Sigmoid colon (tissue), 4 donors: ENCODE measurements at regions not wholly inside any gene's neighbourhood (a gene's known extent, or its start where the extent isn't known, plus 50 kb on each side); places are given as distances from the start of the nearest gene placed in this dataset.

Source experiments
- CTCF ChIP-seq, 4 experiments: fragments of 450-650 bp in 3 of 4; fragments of 200-600 bp in 1 of 4; IDR thresholded peaks; one replicate each; pipeline ENCODE4 v1.5.1; 2016 to 2019; ENCODE audit warnings: antibody characterized with exemption in 4 of 4, mild to moderate bottlenecking in 3 of 4, moderate library complexity in 2 of 4
- EP300 ChIP-seq, 4 donors: sonication (generic); formaldehyde crosslinking; IDR thresholded peaks; one replicate each; pipeline ENCODE4 v1.6.1; 2017; ENCODE audit warnings: antibody characterized with exemption in 4 of 4

- no peak for TF ChIP-seq EP300 (IDR thresholded peaks at IDR 0.05)
- TF ChIP-seq CTCF (IDR thresholded peaks at IDR 0.05): no peak
Observed at GRCh38 chr3:25057379-25057778, 370.7 kb upstream of the RARB start.
